DND-41 (cell line): ENCODE measurements at regions not wholly inside any gene's neighbourhood (a gene's known extent, or its start where the extent isn't known, plus 50 kb on each side); places are given as distances from the start of the nearest gene placed in this dataset.

Source experiments
- ATAC-seq: fragments of 200-7000 bp; cut with Tn5 transposase; 3 replicates; pipeline ENCODE4 v1.9.1; 2021; ENCODE audit warnings: low read depth; ENCODE audit not compliant: insufficient read depth
- DNase-seq: peaks from one replicate; pipeline ENCODE4 v3.0.0-alpha.2; 2020
- H2AFZ ChIP-seq: 2 replicates; pipeline ENCODE4 v1.6.0; 2012; ENCODE audit warnings: low read depth, low read length
- H3K27ac ChIP-seq: 2 replicates; pipeline ENCODE4 v1.5.1; 2012; ENCODE audit warnings: low read length, inconsistent platforms
- H3K27me3 ChIP-seq: fragments of 200-600 bp; sonication (generic); 2 replicates; pipeline ENCODE4 v1.6.0; 2012; ENCODE audit warnings: low read length, mild to moderate bottlenecking, inconsistent platforms; ENCODE audit not compliant: insufficient read depth, poor library complexity
- H3K36me3 ChIP-seq: 2 replicates; pipeline ENCODE4 v1.5.1; 2012; ENCODE audit warnings: low read length, inconsistent platforms; ENCODE audit not compliant: insufficient read depth
- H3K4me1 ChIP-seq: 2 replicates; pipeline ENCODE4 v1.5.1; 2012; ENCODE audit warnings: mild to moderate bottlenecking, low read length; ENCODE audit not compliant: insufficient read depth
- H3K4me2 ChIP-seq: 2 replicates; pipeline ENCODE4 v1.6.0; 2012; ENCODE audit warnings: mild to moderate bottlenecking, moderate library complexity, low read length, inconsistent platforms; ENCODE audit not compliant: insufficient read depth
- H3K4me3 ChIP-seq, 2 experiments: fragments of 200-600 bp in 1 of 2; shearing (Covaris generic) in 1 of 2; 2 replicates each; pipeline ENCODE4 v1.5.1; 2012 to 2016; ENCODE audit warnings: inconsistent platforms in 2 of 2, low read length in 2 of 2, mild to moderate bottlenecking in 2 of 2, low read depth in 1 of 2, moderate library complexity in 1 of 2
- H3K79me2 ChIP-seq: 2 replicates; pipeline ENCODE4 v1.6.0; 2012; ENCODE audit warnings: low read length, inconsistent platforms; ENCODE audit not compliant: insufficient read depth
- H3K9ac ChIP-seq: 2 replicates; pipeline ENCODE4 v1.6.0; 2012; ENCODE audit warnings: low read depth, mild to moderate bottlenecking, inconsistent platforms, low read length, moderate library complexity
- H3K9me3 ChIP-seq: 2 replicates; pipeline ENCODE4 v1.5.1; 2012; ENCODE audit warnings: low read length, moderate library complexity, mild to moderate bottlenecking, inconsistent platforms; ENCODE audit not compliant: insufficient read depth, severe bottlenecking
- H4K20me1 ChIP-seq: 2 replicates; pipeline ENCODE4 v1.6.0; 2012; ENCODE audit warnings: low read length; ENCODE audit not compliant: insufficient read depth
- EZH2 ChIP-seq: IDR thresholded peaks from 3 replicates; pipeline ENCODE4 v1.6.1; 2012; ENCODE audit warnings: borderline replicate concordance, low read depth, mild to moderate bottlenecking, moderate library complexity, low read length, inconsistent platforms; ENCODE audit not compliant: severe bottlenecking
- TF ChIP-seq, protein P1 (sequence below): IDR thresholded peaks from 2 replicates; pipeline ENCODE4 v1.5.1; 2012; ENCODE audit warnings: borderline replicate concordance, low read length, moderate library complexity, mild to moderate bottlenecking; ENCODE audit not compliant: poor library complexity, severe bottlenecking; ENCODE audit errors: extremely low read depth

DNA sequence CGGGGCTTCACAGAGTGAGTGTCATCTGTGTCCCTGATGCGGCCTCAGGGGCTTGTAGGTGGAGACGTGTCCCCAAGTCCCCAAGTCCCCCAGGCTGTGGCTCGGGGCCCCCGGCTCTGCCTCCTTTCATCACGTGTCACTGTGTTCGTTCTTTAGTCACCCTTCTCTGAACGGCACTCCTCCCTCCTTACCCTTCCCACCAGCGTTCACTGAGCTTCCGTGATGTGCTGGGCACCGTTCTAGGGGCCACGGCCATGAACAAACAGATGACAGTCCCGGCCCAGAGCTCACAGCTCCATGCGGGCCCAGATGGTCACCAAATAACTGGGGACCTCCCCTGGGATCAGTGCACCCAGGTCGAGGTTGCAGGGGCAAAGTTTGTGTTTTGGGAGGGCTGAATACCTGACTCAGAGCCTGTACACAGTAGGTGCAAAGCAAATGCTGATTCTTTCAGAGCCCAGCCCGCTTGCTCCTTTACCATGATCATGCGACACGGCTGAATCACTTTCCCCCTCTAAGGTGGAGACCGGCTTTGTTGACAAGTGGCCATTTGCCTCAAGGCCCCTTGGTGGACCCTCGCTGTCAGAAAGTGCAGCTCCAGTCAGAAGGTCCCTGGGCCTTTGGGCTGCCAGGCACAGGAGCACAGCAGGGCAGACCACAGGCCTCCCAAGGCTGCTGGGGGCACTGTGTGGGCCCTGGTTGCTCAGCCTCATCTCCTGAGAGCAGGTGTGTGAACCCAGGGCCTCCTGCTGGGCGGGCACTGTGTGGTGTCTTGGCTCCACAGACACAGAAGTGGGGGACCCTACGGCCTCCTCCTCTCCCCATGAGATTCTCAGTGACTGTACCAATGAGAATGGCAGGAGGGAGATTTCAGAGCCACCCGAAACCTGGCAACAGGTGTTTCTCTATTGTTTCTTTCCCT lies 592.5 kb downstream of the PTPRU start:
- H3K27ac ChIP-seq, result no peak overlapping the region
- H3K9me3 ChIP-seq, result no peaks in the 10 kb centered on the region
- H3K4me3 ChIP-seq, result no peak overlapping the region
- no peaks in the 10 kb centered on the region for H3K27me3 ChIP-seq
- no peaks in the 10 kb centered on the region for H3K4me1 ChIP-seq
- no peaks in the 10 kb centered on the region for H3K36me3 ChIP-seq
- DNase-seq, result no peak
- no peak for TF ChIP-seq EZH2
- TF ChIP-seq, protein P1, sequence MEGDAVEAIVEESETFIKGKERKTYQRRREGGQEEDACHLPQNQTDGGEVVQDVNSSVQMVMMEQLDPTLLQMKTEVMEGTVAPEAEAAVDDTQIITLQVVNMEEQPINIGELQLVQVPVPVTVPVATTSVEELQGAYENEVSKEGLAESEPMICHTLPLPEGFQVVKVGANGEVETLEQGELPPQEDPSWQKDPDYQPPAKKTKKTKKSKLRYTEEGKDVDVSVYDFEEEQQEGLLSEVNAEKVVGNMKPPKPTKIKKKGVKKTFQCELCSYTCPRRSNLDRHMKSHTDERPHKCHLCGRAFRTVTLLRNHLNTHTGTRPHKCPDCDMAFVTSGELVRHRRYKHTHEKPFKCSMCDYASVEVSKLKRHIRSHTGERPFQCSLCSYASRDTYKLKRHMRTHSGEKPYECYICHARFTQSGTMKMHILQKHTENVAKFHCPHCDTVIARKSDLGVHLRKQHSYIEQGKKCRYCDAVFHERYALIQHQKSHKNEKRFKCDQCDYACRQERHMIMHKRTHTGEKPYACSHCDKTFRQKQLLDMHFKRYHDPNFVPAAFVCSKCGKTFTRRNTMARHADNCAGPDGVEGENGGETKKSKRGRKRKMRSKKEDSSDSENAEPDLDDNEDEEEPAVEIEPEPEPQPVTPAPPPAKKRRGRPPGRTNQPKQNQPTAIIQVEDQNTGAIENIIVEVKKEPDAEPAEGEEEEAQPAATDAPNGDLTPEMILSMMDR, result no peak
- no peak overlapping the region for H3K9ac ChIP-seq
- no peak overlapping the region for H3K4me2 ChIP-seq
- ATAC-seq, result no peak
- no peaks in the 10 kb centered on the region for H3K79me2 ChIP-seq
- no peak overlapping the region for H2AFZ ChIP-seq
- H4K20me1 ChIP-seq, result no peaks in the 10 kb centered on the region

DNA sequence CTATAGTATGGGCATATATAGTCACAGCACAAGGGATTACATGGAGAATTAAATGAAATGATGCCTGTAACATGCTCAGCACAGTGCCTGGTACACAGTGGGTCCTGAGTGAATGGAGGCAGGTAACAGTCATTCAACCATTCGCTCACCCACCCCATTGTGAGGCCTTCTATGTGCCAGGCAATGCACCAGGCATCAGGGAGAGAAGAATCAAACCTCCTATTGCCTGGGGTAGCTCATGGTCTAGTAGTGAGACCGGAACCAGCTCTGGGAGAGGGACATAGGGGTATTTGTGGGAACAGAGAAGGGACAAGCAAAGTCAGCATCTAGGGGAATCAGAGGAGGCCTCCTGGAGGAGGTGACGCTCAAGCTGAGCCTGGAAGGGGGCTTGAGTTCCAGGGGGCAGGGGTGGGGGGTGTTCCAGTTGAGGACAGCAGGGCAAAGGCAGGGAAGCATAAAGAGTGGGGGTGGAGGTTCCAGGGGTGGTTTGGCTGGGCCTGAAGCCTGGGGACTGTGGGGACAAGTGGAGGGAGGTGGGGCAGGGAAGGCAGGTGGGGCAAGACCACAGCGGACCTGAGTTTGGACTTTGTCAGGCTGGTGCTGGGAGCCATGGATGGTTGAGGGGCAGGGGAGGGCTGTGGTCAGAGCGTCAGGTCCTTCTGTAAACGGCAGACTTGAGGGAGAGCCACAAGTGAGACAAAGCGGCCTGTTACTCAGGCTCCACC lies 591.6 kb downstream of the PTPRU start:
- Histone ChIP-seq H3K27ac (no peak overlapping the region), H2AFZ (no peak overlapping the region), H3K4me3 (no peak overlapping the region), H3K4me2 (no peak overlapping the region), H3K79me2 (no peaks in the 10 kb centered on the region), H3K9me3 (no peaks in the 10 kb centered on the region), H3K36me3 (no peaks in the 10 kb centered on the region), H4K20me1 (no peaks in the 10 kb centered on the region), H3K27me3 (no peaks in the 10 kb centered on the region), H3K4me1 (no peaks in the 10 kb centered on the region), H3K9ac (no peak overlapping the region)
- ATAC-seq (no peak), DNase-seq (no peak)
- TF ChIP-seq, protein P1, result no peak
- no peak for TF ChIP-seq EZH2

GRCh38 chr1:29827237-29827750 lies 591.0 kb downstream of the PTPRU start:
- Histone ChIP-seq H3K27me3 (no peaks in the 10 kb centered on the region), H3K79me2 (no peaks in the 10 kb centered on the region)

More at GRCh38 chr1:29827237-29827750, 591.0 kb downstream of the PTPRU start:
- Histone ChIP-seq H2AFZ (no peak overlapping the region), H3K27ac (no peak overlapping the region), H3K9ac (no peak overlapping the region), H4K20me1 (no peaks in the 10 kb centered on the region), H3K4me1 (no peaks in the 10 kb centered on the region), H3K9me3 (no peaks in the 10 kb centered on the region), H3K4me3 (no peak overlapping the region), H3K4me2 (no peak overlapping the region), H3K36me3 (no peaks in the 10 kb centered on the region)
- TF ChIP-seq, protein P1, result no peak
- no peak for TF ChIP-seq EZH2
- DNase-seq, result no peak
- ATAC-seq, result no peak
